Ovary (tissue), 3 donors: ENCODE measurements at regions not wholly inside any gene's neighbourhood (a gene's known extent, or its start where the extent isn't known, plus 50 kb on each side); places are given as distances from the start of the nearest gene placed in this dataset.

Experiments
- CTCF ChIP-seq, 3 donors: fragments of 450-650 bp in 2 of 3; fragments of 200-600 bp in 1 of 3; IDR thresholded peaks; one replicate each; pipeline versions ENCODE4 v1.5.1 to v1.8.0; 2016 to 2022; ENCODE audit warnings: antibody characterized with exemption in 3 of 3, mild to moderate bottlenecking in 1 of 3
- EP300 ChIP-seq: sonication (generic); formaldehyde crosslinking; IDR thresholded peaks from one replicate; pipeline ENCODE4 v1.6.1; 2017; ENCODE audit warnings: antibody characterized with exemption
- POLR2A ChIP-seq: fragments of 450-650 bp; IDR thresholded peaks from one replicate; pipeline ENCODE4 v1.6.1; 2017; ENCODE audit warnings: antibody characterized with exemption, mild to moderate bottlenecking, moderate library complexity
- donor health status: DM: no; HTN: no; CAD: no.

DNA sequence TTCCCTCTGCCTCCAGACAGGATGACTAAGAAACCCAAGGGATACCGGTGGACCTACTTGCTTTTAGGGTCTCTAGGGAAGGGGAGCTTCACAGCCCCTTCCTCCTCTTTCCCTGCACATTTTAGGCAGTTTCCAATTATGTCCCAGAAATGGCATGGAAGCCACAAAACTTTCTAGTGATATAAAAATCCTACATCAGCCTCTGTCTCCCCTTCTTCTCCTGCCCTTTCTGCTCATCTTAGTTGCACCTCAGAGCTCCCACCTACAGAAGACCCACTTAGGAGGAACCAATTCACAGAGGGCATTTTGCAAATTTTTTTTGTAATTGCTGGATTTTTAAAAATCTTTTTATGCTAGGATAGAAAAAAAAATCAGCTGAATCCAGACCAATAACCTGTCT is 263.1 kb downstream of the TNS1 start:
- no peak for TF ChIP-seq POLR2A
- no peak for TF ChIP-seq CTCF (IDR thresholded peaks at IDR 0.05)
- TF ChIP-seq EP300: no peak
